ENCODE measurements at regions not wholly inside any gene's neighbourhood (a gene's known extent, or its start where the extent isn't known, plus 50 kb on each side); places are given as distances from the start of the nearest gene placed in this dataset.
A peak's percentile ranks its signal among the peaks of the same experiment; 100 is the strongest.

DNA sequence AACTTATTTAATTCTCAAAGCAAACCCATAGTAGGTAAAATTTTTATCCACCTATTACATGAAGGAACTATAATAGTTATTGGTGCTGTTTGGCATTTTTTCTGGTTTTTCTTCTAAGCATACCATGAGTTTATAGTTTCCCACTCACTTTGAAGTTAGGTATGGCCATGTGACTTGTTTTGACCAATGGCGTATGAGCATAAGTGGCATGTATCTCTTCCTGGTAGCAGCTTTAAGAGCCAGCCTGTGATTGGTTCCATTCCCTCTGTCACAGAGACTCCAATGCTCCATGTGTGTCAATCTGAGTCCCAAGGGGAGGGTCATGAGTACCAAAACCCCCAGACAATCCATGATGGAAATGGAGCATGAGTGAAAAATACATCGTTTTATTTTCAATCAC is 282.9 kb upstream of the N4BP1 start:
- DNase-seq (ENCODE audit: low read depth), result no peak

DNA sequence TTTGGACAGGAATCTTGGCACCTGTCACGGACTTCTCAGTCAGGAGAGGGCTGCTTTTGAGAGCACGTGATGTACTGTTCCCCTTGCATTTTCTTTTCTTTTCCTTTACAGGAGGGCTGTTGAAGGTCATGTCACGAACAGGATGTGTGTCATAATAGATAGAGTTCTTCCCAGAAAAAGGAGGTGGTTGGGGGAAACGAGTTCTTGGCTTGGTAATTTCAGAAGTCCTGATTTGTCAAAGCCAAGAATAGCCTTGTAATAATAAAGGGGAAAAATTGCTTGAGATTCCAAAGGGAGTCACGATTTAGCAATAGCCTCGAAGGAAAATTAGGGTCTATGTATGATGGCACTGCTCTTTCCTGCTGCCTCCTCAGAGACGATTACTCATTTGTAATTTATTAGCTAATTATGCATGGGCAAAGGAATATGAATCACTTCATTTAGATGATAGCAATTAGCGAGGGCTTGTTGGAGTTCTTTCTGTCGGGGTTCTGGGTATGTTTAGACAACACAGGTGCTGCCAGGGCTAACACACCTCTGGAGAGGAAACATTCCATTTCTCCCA is 277.7 kb upstream of the N4BP1 start:
- no peak for DNase-seq (ENCODE audit: low read depth)

DNA sequence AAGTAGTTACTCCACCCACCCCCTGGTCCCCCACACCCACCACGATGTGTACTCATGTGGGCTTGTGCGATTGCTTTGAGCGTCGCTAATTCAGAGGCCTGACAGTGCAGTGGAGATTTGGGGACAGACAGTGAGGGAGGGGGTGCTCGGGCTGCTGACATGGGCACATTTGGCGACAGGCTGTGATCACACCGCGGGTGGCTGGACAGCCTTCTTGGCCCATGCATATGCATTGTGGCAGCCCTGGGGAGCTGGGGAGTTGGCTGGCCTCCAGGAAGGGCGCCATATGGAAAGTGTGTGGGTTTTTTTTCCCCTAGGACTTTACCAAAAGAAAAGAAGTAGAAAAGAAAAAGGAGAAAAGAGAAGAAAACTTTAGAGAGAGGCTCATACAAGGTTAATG is 275.5 kb upstream of the N4BP1 start:
- DNase-seq (ENCODE audit: low read depth), result no peak

- no peak for DNase-seq (ENCODE audit: low read depth)
Measured at GRCh38 chr16:48881272-48881671, 271.3 kb upstream of the N4BP1 start.

- no peak for DNase-seq (ENCODE audit: low read depth)
Measured at GRCh38 chr16:48879223-48880122, 269.5 kb upstream of the N4BP1 start.

DNA sequence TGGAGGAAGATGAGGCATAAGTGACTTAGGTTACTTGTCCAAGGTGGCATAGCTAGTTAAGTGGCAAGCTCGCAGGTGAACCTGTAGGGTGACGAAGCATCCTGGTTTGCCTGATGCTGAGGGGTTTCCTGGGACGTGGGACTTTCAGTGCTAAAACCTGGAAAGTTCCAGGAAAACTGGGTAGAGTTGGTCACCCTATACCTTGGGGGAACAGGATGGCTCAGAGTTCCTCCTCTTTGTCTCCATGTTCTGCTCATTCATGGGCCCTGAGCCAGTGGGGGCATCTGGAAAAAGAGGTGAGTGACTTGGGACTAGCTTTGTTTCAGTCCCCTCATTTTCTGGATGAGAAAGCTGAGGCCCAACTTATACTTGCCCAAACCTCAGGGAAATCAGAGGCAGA is 268.0 kb upstream of the N4BP1 start:
- no peak for DNase-seq (ENCODE audit: low read depth)

DNA sequence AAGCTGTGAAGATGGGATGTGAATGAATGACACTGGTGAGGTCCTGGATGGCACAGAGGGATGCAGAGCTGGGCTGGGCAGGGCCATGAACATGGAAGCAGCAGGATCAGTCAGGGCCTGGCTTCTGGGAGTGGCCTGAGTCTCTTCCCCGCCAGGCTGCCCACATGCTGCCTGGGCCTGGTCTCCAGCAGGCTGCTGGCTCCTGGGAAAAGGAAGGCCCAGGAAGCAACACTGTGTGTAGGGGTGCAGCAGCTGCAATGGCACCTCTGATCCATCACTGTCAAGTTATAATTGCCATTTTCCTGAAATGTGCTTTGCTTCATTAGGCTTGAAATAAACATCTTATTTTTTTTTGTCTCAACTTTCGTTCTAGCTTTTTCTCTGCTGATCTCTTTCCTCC is 260.2 kb upstream of the N4BP1 start:
- no peak for DNase-seq (ENCODE audit: low read depth)

DNA sequence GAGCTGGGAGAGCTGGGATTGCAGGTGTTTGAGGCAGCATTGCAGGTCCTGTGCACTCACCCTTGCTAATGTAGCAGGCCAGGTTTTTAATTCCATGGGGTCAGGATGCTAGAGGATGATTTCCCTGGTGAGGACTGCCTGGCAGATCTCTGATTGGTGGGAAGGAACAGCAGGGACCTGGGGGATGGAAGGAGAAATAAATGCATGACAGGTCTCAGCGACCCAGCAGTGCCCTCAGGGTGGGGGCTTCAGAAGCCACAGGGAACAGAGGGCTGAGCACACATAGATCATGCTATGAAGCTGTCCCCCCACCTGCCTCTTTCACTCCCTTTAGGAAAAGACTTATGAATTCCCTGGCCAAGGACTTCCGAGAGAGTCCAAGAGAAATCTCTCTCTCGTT is 255.5 kb upstream of the N4BP1 start:
- no peak for DNase-seq (ENCODE audit: low read depth)

DNA sequence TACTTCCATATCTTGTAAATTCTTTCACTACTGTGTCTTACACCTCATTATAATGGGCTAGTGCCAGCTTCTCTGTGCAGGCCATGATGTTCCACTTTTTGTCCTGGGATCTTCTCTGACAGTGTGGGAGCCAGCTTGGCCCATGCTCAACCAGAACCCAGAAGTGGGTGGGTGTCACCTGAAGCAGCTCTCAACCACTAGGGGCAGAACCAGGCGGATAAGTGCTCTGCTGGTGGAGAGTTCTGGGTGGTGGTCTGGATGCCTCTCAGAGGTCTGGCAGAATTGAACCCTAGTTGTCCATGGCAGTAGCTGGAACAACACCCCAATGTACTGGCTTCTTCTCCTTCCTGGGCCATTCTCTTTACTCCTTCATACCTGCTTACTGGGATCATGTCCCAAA is 254.1 kb upstream of the N4BP1 start:
- no peak for DNase-seq (ENCODE audit: low read depth)

- peak; percentile 73 for DNase-seq (ENCODE audit: low read depth)
Measured at GRCh38 chr16:48862087-48862532, 252.1 kb upstream of the N4BP1 start.

DNA sequence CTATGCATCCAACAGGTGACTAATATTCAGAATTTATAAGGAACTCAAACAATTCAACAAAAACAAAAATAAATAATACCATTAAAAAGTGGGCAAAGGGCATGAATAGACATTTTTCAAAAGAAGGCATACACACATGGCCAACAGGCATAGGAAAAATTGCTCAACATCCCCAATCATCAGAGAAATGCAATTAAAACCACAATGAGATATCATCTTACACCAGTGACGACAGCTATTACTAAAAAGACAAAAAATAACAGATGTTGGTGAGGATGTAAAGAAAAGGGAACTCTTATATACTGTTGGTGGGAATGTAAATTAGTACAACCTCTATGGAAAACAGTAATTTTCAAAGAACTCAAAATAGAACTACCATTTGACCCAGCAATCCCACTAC is 250.4 kb upstream of the N4BP1 start:
- peak; percentile 1 for DNase-seq (ENCODE audit: low read depth)

GRCh38 chr16:48852951-48853350 is 243.0 kb upstream of the N4BP1 start:
- DNase-seq (ENCODE audit: low read depth), result no peak

DNA sequence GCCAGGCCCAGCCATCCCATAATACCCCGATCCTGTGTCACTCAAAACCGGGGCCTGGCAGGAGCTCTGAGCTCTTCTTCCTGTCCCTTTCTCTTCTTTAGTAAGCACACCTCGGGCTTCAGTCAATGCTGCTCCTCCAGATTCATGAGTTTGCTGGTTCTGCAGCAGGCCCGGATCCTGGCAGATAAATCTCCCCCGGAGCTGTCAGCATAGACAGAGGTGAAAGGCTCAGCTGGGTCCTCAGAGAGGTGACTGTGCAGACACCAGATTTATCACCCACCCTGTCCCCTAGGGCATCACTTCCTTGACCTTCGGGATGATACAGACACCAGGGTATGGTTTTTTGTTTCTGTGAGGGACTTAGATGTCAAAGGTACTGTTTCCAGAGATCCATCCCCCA is 242.5 kb upstream of the N4BP1 start:
- DNase-seq (ENCODE audit: low read depth), result no peak

DNA sequence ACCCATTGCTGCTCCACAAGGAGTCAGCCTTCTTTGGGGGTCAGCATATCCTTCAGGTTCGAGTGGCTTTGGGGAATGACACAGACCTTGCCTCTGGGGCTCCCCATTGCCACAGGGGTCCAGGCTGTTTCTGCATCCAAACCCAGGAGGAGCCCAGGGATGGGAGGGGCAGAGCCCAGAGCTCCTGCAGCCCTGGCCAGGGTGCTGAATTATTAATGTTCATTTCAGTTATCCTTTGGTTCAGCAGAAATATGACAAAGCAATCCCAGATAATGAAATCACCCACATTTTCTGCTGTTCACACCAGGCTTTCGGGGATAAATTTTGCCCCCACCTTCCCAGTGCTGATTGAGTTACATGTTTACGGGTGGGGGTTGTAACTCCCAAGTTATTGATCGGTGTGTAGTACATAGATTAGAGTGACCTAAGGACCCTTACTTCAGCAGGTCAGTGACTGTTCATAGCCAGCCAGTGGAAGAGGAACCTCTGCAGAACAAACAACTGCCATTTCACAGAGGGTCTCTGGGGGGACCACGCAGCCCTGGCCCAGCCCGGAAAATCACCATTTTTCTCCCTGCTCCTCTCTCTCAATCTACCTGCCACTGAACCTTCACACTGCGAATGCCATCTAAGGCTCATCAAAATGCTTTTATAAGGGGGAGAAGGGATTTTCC is 240.3 kb upstream of the N4BP1 start:
- no peak for DNase-seq (ENCODE audit: low read depth)

DNA sequence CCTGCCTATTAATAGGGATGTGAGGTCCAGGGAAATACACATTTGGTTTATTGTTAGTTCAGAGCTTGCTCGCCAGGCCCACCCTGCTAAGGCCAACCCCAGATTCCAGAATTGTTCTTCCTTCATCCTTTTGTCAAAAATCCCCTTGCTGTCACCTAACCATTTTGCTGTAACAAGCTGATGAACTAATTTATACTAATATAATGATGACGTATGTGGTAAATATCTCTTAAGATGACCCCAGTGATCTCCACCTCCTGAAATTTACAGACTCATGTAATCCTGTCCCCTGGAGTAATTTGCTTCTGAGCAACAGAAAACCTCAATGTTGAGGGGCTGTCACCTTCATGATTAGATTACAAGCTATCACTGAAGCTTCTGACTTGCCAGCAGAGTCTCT is 236.3 kb upstream of the N4BP1 start:
- no peak for DNase-seq (ENCODE audit: low read depth)

DNA sequence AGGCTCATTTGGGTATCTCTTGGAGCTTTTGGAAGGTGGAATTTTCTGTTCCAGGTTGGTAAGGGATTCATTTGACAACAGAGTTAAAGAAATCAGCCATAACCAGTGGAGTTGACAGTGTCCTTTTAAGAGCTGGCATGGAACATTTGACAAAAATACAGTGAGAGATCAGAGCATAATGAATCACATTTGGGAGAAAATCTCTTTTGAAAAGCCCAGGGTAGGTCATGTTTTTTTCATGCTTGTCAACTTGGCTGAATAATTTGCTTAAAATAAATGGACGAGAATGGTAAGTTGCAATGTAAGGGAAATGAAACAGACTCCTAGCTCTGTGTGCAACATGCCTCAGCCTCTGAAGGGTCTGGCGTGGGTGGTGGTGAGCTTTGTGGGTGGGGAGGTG is 235.3 kb upstream of the N4BP1 start:
- DNase-seq (ENCODE audit: low read depth), result no peak

- DNase-seq (ENCODE audit: low read depth), result no peak
Measured at GRCh38 chr16:48838349-48838748, 228.4 kb upstream of the N4BP1 start.

- DNase-seq (ENCODE audit: low read depth), result no peak
Measured at GRCh38 chr16:48836636-48837035, 226.7 kb upstream of the N4BP1 start.

DNA sequence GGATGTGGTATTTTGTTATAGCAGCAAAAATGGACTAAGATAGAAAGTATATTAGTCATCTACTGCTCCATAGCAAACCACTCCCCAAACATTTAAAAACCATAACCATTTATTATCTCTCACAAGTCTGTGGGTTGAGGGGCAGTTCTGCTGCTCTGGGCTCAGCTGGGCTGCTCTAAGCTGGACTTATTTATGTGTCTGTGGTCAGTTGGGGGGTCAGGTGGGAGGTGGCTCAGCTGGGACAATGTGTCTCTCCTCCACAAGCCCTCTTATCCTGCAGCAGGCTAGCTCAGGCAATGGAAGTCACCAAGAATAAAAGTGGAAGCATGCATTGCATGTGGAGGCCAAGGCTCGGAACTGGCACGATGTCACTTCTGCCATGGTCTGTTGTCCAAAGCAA is 226.1 kb upstream of the N4BP1 start:
- no peak for DNase-seq (ENCODE audit: low read depth)

DNA sequence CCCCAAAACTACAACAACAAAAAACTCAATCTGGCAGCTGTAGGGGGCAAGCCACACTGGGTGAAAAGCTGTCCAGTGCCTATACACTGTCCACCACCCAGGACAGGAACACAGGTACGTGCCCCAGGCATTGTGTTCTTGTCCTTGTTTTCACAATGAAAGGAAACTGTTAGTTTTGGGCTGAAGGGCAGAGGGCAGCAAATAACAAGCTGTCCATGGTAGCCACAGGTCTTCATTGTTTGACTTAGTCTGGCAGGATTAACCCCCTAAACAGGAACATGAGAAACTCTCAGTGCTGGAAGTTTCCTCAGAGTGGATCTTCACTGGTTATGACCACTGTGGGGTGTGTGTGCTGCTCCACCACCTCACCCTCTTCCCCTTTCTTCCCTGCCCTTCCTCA is 224.6 kb upstream of the N4BP1 start:
- no peak for DNase-seq (ENCODE audit: low read depth)

- no peak for DNase-seq (ENCODE audit: low read depth)
Measured at GRCh38 chr16:48833461-48833860, 223.5 kb upstream of the N4BP1 start.

- no peak for DNase-seq (ENCODE audit: low read depth)
Measured at GRCh38 chr16:48831076-48831722, 221.2 kb upstream of the N4BP1 start.
